DND-41 (cell line): ENCODE measurements at regions not wholly inside any gene's neighbourhood (a gene's known extent, or its start where the extent isn't known, plus 50 kb on each side); places are given as distances from the start of the nearest gene placed in this dataset.

Experiments used
- ATAC-seq: fragments of 200-7000 bp; cut with Tn5 transposase; 3 replicates; pipeline ENCODE4 v1.9.1; 2021; ENCODE audit warnings: low read depth; ENCODE audit not compliant: insufficient read depth
- DNase-seq: peaks from one replicate; pipeline ENCODE4 v3.0.0-alpha.2; 2020
- H2AFZ ChIP-seq: 2 replicates; pipeline ENCODE4 v1.6.0; 2012; ENCODE audit warnings: low read depth, low read length
- H3K27ac ChIP-seq: 2 replicates; pipeline ENCODE4 v1.5.1; 2012; ENCODE audit warnings: low read length, inconsistent platforms
- H3K27me3 ChIP-seq: fragments of 200-600 bp; sonication (generic); 2 replicates; pipeline ENCODE4 v1.6.0; 2012; ENCODE audit warnings: low read length, mild to moderate bottlenecking, inconsistent platforms; ENCODE audit not compliant: insufficient read depth, poor library complexity
- H3K36me3 ChIP-seq: 2 replicates; pipeline ENCODE4 v1.5.1; 2012; ENCODE audit warnings: low read length, inconsistent platforms; ENCODE audit not compliant: insufficient read depth
- H3K4me1 ChIP-seq: 2 replicates; pipeline ENCODE4 v1.5.1; 2012; ENCODE audit warnings: mild to moderate bottlenecking, low read length; ENCODE audit not compliant: insufficient read depth
- H3K4me2 ChIP-seq: 2 replicates; pipeline ENCODE4 v1.6.0; 2012; ENCODE audit warnings: mild to moderate bottlenecking, moderate library complexity, low read length, inconsistent platforms; ENCODE audit not compliant: insufficient read depth
- H3K4me3 ChIP-seq, 2 experiments: fragments of 200-600 bp in 1 of 2; shearing (Covaris generic) in 1 of 2; 2 replicates each; pipeline ENCODE4 v1.5.1; 2012 to 2016; ENCODE audit warnings: inconsistent platforms in 2 of 2, low read length in 2 of 2, mild to moderate bottlenecking in 2 of 2, low read depth in 1 of 2, moderate library complexity in 1 of 2
- H3K79me2 ChIP-seq: 2 replicates; pipeline ENCODE4 v1.6.0; 2012; ENCODE audit warnings: low read length, inconsistent platforms; ENCODE audit not compliant: insufficient read depth
- H3K9ac ChIP-seq: 2 replicates; pipeline ENCODE4 v1.6.0; 2012; ENCODE audit warnings: low read depth, mild to moderate bottlenecking, inconsistent platforms, low read length, moderate library complexity
- H3K9me3 ChIP-seq: 2 replicates; pipeline ENCODE4 v1.5.1; 2012; ENCODE audit warnings: low read length, moderate library complexity, mild to moderate bottlenecking, inconsistent platforms; ENCODE audit not compliant: insufficient read depth, severe bottlenecking
- H4K20me1 ChIP-seq: 2 replicates; pipeline ENCODE4 v1.6.0; 2012; ENCODE audit warnings: low read length; ENCODE audit not compliant: insufficient read depth
- EZH2 ChIP-seq: IDR thresholded peaks from 3 replicates; pipeline ENCODE4 v1.6.1; 2012; ENCODE audit warnings: borderline replicate concordance, low read depth, mild to moderate bottlenecking, moderate library complexity, low read length, inconsistent platforms; ENCODE audit not compliant: severe bottlenecking
- TF ChIP-seq, protein P1 (sequence below): IDR thresholded peaks from 2 replicates; pipeline ENCODE4 v1.5.1; 2012; ENCODE audit warnings: borderline replicate concordance, low read length, moderate library complexity, mild to moderate bottlenecking; ENCODE audit not compliant: poor library complexity, severe bottlenecking; ENCODE audit errors: extremely low read depth

GRCh38 chr5:148880197-148880596 lies 53.8 kb downstream of the ADRB2 start:
- ATAC-seq: no peak
- Histone ChIP-seq H3K4me1 (no peaks in the 10 kb centered on the region), H3K4me3 (no peak overlapping the region), H3K36me3 (no peaks in the 10 kb centered on the region), H3K9ac (no peak overlapping the region), H3K9me3 (no peaks in the 10 kb centered on the region), H2AFZ (no peak overlapping the region), H3K4me2 (no peak overlapping the region), H3K79me2 (no peaks in the 10 kb centered on the region), H3K27ac (no peak overlapping the region), H4K20me1 (no peaks in the 10 kb centered on the region), H3K27me3 (no peaks in the 10 kb centered on the region)
- TF ChIP-seq, protein P1, sequence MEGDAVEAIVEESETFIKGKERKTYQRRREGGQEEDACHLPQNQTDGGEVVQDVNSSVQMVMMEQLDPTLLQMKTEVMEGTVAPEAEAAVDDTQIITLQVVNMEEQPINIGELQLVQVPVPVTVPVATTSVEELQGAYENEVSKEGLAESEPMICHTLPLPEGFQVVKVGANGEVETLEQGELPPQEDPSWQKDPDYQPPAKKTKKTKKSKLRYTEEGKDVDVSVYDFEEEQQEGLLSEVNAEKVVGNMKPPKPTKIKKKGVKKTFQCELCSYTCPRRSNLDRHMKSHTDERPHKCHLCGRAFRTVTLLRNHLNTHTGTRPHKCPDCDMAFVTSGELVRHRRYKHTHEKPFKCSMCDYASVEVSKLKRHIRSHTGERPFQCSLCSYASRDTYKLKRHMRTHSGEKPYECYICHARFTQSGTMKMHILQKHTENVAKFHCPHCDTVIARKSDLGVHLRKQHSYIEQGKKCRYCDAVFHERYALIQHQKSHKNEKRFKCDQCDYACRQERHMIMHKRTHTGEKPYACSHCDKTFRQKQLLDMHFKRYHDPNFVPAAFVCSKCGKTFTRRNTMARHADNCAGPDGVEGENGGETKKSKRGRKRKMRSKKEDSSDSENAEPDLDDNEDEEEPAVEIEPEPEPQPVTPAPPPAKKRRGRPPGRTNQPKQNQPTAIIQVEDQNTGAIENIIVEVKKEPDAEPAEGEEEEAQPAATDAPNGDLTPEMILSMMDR: no peak
- TF ChIP-seq EZH2: no peak
- no peak for DNase-seq

DNA sequence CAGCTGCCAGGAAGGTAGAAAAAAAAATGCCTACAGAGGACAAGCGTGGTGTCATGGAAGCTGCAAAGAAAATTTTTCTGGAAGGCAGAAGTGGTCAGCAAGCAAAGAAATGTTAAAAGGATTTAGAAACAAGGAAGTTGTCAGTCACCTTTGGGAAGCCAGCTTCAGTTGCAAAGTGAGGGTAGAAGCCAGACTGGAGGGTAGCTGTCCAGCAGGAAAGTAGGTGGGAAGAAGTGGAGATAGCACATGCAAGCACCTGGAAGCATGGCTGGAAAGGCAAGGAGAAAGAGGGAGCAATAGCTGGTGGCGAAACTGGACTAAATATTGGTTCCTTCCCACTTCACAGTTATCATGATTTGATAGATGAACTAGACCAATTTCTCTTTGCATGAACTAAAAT lies 54.3 kb downstream of the ADRB2 start:
- Histone ChIP-seq H3K79me2 (no peaks in the 10 kb centered on the region), H3K9me3 (no peaks in the 10 kb centered on the region), H3K4me1 (no peaks in the 10 kb centered on the region), H3K4me3 (no peak overlapping the region), H3K4me2 (no peak overlapping the region), H3K9ac (no peak overlapping the region), H3K27me3 (no peaks in the 10 kb centered on the region), H4K20me1 (no peaks in the 10 kb centered on the region), H3K36me3 (no peaks in the 10 kb centered on the region), H2AFZ (no peak overlapping the region), H3K27ac (no peak overlapping the region)
- DNase-seq: no peak
- ATAC-seq: no peak
- TF ChIP-seq, protein P1: no peak
- TF ChIP-seq EZH2: no peak

GRCh38 chr5:148882332-148882731 lies 55.9 kb downstream of the ADRB2 start:
- H3K79me2 ChIP-seq: no peaks in the 10 kb centered on the region
- TF ChIP-seq EZH2: no peak
- no peak overlapping the region for H3K9ac ChIP-seq
- H3K27ac ChIP-seq: no peak overlapping the region
- no peak overlapping the region for H3K4me3 ChIP-seq
- no peaks in the 10 kb centered on the region for H3K4me1 ChIP-seq
- DNase-seq (no peak), ATAC-seq (no peak)
- no peaks in the 10 kb centered on the region for H3K9me3 ChIP-seq
- no peaks in the 10 kb centered on the region for H3K27me3 ChIP-seq
- H2AFZ ChIP-seq: no peak overlapping the region
- H3K36me3 ChIP-seq: no peaks in the 10 kb centered on the region
- H4K20me1 ChIP-seq: no peaks in the 10 kb centered on the region
- no peak overlapping the region for H3K4me2 ChIP-seq

GRCh38 chr5:148884339-148885020 lies 58.1 kb downstream of the ADRB2 start:
- no peaks in the 10 kb centered on the region for H3K79me2 ChIP-seq
- H3K27me3 ChIP-seq: no peaks in the 10 kb centered on the region
- DNase-seq (no peak), ATAC-seq (no peak)
- no peak overlapping the region for H3K4me2 ChIP-seq
- no peak overlapping the region for H3K9ac ChIP-seq
- no peaks in the 10 kb centered on the region for H3K9me3 ChIP-seq
- no peak overlapping the region for H3K4me3 ChIP-seq
- TF ChIP-seq, protein P1: no peak
- TF ChIP-seq EZH2: no peak
- H3K4me1 ChIP-seq: no peaks in the 10 kb centered on the region
- H2AFZ ChIP-seq: no peak overlapping the region
- H3K36me3 ChIP-seq: no peaks in the 10 kb centered on the region
- no peaks in the 10 kb centered on the region for H4K20me1 ChIP-seq
- H3K27ac ChIP-seq: no peak overlapping the region
